ENCODE measurements at regions not wholly inside any gene's neighbourhood (a gene's known extent, or its start where the extent isn't known, plus 50 kb on each side); places are given as distances from the start of the nearest gene placed in this dataset.

GRCh38 chr9:8262625-8263622 lies 463.3 kb upstream of the DMAC1 start:
- no peak for DNase-seq

GRCh38 chr9:8261737-8262136 lies 462.2 kb upstream of the DMAC1 start:
- DNase-seq: no peak

GRCh38 chr9:8259028-8259427 lies 459.4 kb upstream of the DMAC1 start:
- DNase-seq: no peak

GRCh38 chr9:8256880-8257279 lies 457.3 kb upstream of the DMAC1 start:
- no peak for DNase-seq

GRCh38 chr9:8255850-8256249 lies 456.3 kb upstream of the DMAC1 start:
- DNase-seq: no peak

GRCh38 chr9:8254541-8254940 lies 455.0 kb upstream of the DMAC1 start:
- no peak for DNase-seq

GRCh38 chr9:8252445-8252844 lies 452.9 kb upstream of the DMAC1 start:
- DNase-seq: no peak

- no peak for DNase-seq
These were observed 452.0 kb upstream of the DMAC1 start for GRCh38 chr9:8251566-8251965.

- DNase-seq: no peak
These were observed 445.0 kb upstream of the DMAC1 start for GRCh38 chr9:8244505-8245092.

- no peak for DNase-seq
These were observed 441.6 kb upstream of the DMAC1 start for GRCh38 chr9:8241201-8241600.

- no peak for DNase-seq
These were observed 437.5 kb upstream of the DMAC1 start for GRCh38 chr9:8237096-8237495.

GRCh38 chr9:8235489-8235888 lies 435.9 kb upstream of the DMAC1 start:
- no peak for DNase-seq

GRCh38 chr9:8234316-8234715 lies 434.7 kb upstream of the DMAC1 start:
- peak; percentile 82 to 88 for DNase-seq

- DNase-seq: no peak
These were observed 433.1 kb upstream of the DMAC1 start for GRCh38 chr9:8232726-8233125.

- no peak for DNase-seq
These were observed 429.6 kb upstream of the DMAC1 start for GRCh38 chr9:8229226-8229625.

- no peak for DNase-seq
These were observed 424.8 kb upstream of the DMAC1 start for GRCh38 chr9:8224381-8224801.

GRCh38 chr9:8223861-8224260 lies 424.3 kb upstream of the DMAC1 start:
- DNase-seq: no peak

GRCh38 chr9:8221462-8221861 lies 421.9 kb upstream of the DMAC1 start:
- peak in 1 of 2 experiments; percentile 58 for DNase-seq

GRCh38 chr9:8208465-8208864 lies 408.9 kb upstream of the DMAC1 start:
- no peak for DNase-seq

- no peak for DNase-seq
These were observed 408.0 kb upstream of the DMAC1 start for GRCh38 chr9:8207596-8207995.

- no peak for DNase-seq
These were observed 407.1 kb upstream of the DMAC1 start for GRCh38 chr9:8206720-8207119.

- DNase-seq: no peak
These were observed 406.0 kb upstream of the DMAC1 start for GRCh38 chr9:8205576-8205975.

GRCh38 chr9:8189881-8190280 lies 390.3 kb upstream of the DMAC1 start:
- no peak for DNase-seq

- no peak for DNase-seq
These were observed 389.3 kb upstream of the DMAC1 start for GRCh38 chr9:8188723-8189407.
